ENCODE measurements at regions not wholly inside any gene's neighbourhood (a gene's known extent, or its start where the extent isn't known, plus 50 kb on each side); places are given as distances from the start of the nearest gene placed in this dataset.

GRCh38 chr3:110016235-110016815 is 679.0 kb upstream of the DPPA4 start:
- TF ChIP-seq CTCF (IDR thresholded peaks at IDR 0.05) (no peak), POLR2A (IDR thresholded peaks at IDR 0.05) (no peak)

Data from Peyer's patch (tissue), 4 donors.